Esophagus muscularis mucosa (tissue), 4 donors: ENCODE measurements at regions not wholly inside any gene's neighbourhood (a gene's known extent, or its start where the extent isn't known, plus 50 kb on each side); places are given as distances from the start of the nearest gene placed in this dataset.
A peak's percentile ranks its signal among the peaks of the same experiment; 100 is the strongest.

ENCODE experiments used
- DNase-seq: peaks from one replicate; pipeline ENCODE4 v3.0.0-alpha.2; 2017; ENCODE audit errors: extremely low spot score
- H3K27ac ChIP-seq, 4 donors: fragments of 200-600 bp; sonication (generic); replicated peaks in 1 of 4; 1 replicate in 3 of 4; 2 replicates in 1 of 4; pipeline ENCODE4 v1.5.1; 2016 to 2019; ENCODE audit warnings: mild to moderate bottlenecking in 1 of 4
- H3K27me3 ChIP-seq, 4 donors: fragments of 200-600 bp; sonication (generic); one replicate each; pipeline versions ENCODE4 v1.5.1 to v1.6.0; 2016 to 2019
- H3K36me3 ChIP-seq, 4 donors: fragments of 200-600 bp; sonication (generic); one replicate each; pipeline ENCODE4 v1.5.1; 2016 to 2019
- H3K4me1 ChIP-seq, 4 donors: fragments of 200-600 bp; sonication (generic); one replicate each; pipeline ENCODE4 v1.5.1; 2016 to 2019
- H3K4me3 ChIP-seq, 4 donors: fragments of 200-600 bp; sonication (generic); 1 replicate in 2 of 4; 2 replicates in 2 of 4; pipeline ENCODE4 v1.5.1; 2016 to 2019; ENCODE audit warnings: mild to moderate bottlenecking in 4 of 4, moderate library complexity in 1 of 4
- H3K9me3 ChIP-seq, 4 donors: fragments of 200-600 bp; sonication (generic); 1 replicate in 3 of 4; 2 replicates in 1 of 4; pipeline ENCODE4 v1.5.1; 2016 to 2019
- CTCF ChIP-seq, 3 experiments: fragments of 200-600 bp in 2 of 3; fragments of 450-650 bp in 1 of 3; sonication (generic) in 2 of 3; IDR thresholded peaks; one replicate each; pipeline ENCODE4 v1.5.1; 2017 to 2019; ENCODE audit warnings: antibody characterized with exemption in 3 of 3, mild to moderate bottlenecking in 2 of 3, moderate library complexity in 1 of 3
- EP300 ChIP-seq: sonication (generic); formaldehyde crosslinking; IDR thresholded peaks from one replicate; pipeline ENCODE4 v1.6.1; 2017; ENCODE audit warnings: antibody characterized with exemption
- POLR2A ChIP-seq: fragments of 450-650 bp; IDR thresholded peaks from one replicate; pipeline ENCODE4 v1.6.1; 2017; ENCODE audit warnings: antibody characterized with exemption, moderate library complexity, mild to moderate bottlenecking, low read depth
- POLR2AphosphoS5 ChIP-seq, 2 donors: sonication (generic); formaldehyde crosslinking; IDR thresholded peaks; one replicate each; pipeline ENCODE4 v1.6.1; 2017; ENCODE audit warnings: antibody characterized with exemption in 2 of 2
- WGBS: methylation state at CpG from one replicate; pipeline ENCODE4 v1.1.5; 2018; 5-methylcytosine and 5-hydroxymethylcytosine counted together
- intact Hi-C: fragments of 100-400 bp; cut with DNase I; formaldehyde crosslinking; loops from one replicate; pipeline ENCODE4 v1.15.1; 2023

GRCh38 chr2:121869363-121869762 is 113.9 kb downstream of the TSN start:
- Histone ChIP-seq H3K27ac (no peak overlapping the region), H3K27me3 (no peaks in the 10 kb centered on the region), H3K9me3 (no peaks in the 10 kb centered on the region), H3K4me3 (no peak overlapping the region), H3K4me1 (peaks cover 0 to 4% (median 0%) of the 10 kb centered on the region in 4 donors), H3K36me3 (no peaks in the 10 kb centered on the region)
- intact Hi-C loops, result no loop called here
- 84% methylated on average over 7 of the region's 7 CpGs for WGBS
- TF ChIP-seq POLR2AphosphoS5 (IDR thresholded peaks at IDR 0.05) (no peak), EP300 (no peak), CTCF (IDR thresholded peaks at IDR 0.05) (no peak), POLR2A (no peak)
- no peak for DNase-seq

- no peaks in the 10 kb centered on the region for H3K4me1 ChIP-seq
- no peak for TF ChIP-seq EP300
- no peak for TF ChIP-seq POLR2AphosphoS5 (IDR thresholded peaks at IDR 0.05)
- no peak for TF ChIP-seq POLR2A
- TF ChIP-seq CTCF (IDR thresholded peaks at IDR 0.05), result no peak
- no peak overlapping the region for H3K4me3 ChIP-seq
- no peaks in the 10 kb centered on the region for H3K9me3 ChIP-seq
- 93% methylated on average over 5 of the region's 5 CpGs for WGBS
- no peaks in the 10 kb centered on the region for H3K27me3 ChIP-seq
- H3K27ac ChIP-seq, result no peak overlapping the region
- intact Hi-C loops, result no loop called here
- H3K36me3 ChIP-seq, result no peaks in the 10 kb centered on the region
- DNase-seq, result peak; percentile 77
Observed at GRCh38 chr2:121869873-121870272, 114.4 kb downstream of the TSN start.

- TF ChIP-seq POLR2AphosphoS5 (IDR thresholded peaks at IDR 0.05), result no peak
- no peak for TF ChIP-seq EP300
- TF ChIP-seq POLR2A, result no peak
- no peak for TF ChIP-seq CTCF (IDR thresholded peaks at IDR 0.05)
- WGBS, result 33% methylated on average over 2 of the region's 2 CpGs
- no peaks in the 10 kb centered on the region for H3K36me3 ChIP-seq
- no peak overlapping the region for H3K27ac ChIP-seq
- H3K9me3 ChIP-seq, result no peaks in the 10 kb centered on the region
- intact Hi-C loops, result no loop called here
- DNase-seq, result no peak
- no peak overlapping the region for H3K4me3 ChIP-seq
- H3K27me3 ChIP-seq, result no peaks in the 10 kb centered on the region
- H3K4me1 ChIP-seq, result peaks cover 0 to 3% (median 0%) of the 10 kb centered on the region in 4 donors
Observed at GRCh38 chr2:121872651-121873050, 117.2 kb downstream of the TSN start.

GRCh38 chr2:121873864-121874263 is 118.4 kb downstream of the TSN start:
- TF ChIP-seq POLR2AphosphoS5 (IDR thresholded peaks at IDR 0.05) (no peak), POLR2A (no peak), EP300 (no peak), CTCF (IDR thresholded peaks at IDR 0.05) (no peak)
- Histone ChIP-seq H3K4me3 (no peak overlapping the region), H3K4me1 (peaks cover 0 to 3% (median 0%) of the 10 kb centered on the region in 4 donors), H3K36me3 (no peaks in the 10 kb centered on the region), H3K9me3 (no peaks in the 10 kb centered on the region), H3K27me3 (no peaks in the 10 kb centered on the region), H3K27ac (no peak overlapping the region)
- WGBS, result 92% methylated on average over 5 of the region's 7 CpGs
- DNase-seq, result no peak
- intact Hi-C loops, result no loop called here

GRCh38 chr2:121875585-121876185 is 120.2 kb downstream of the TSN start:
- H3K27ac ChIP-seq, result no peak overlapping the region
- no peaks in the 10 kb centered on the region for H3K27me3 ChIP-seq
- no peaks in the 10 kb centered on the region for H3K9me3 ChIP-seq
- peak; percentile 86 for DNase-seq
- H3K4me1 ChIP-seq, result peaks cover 0 to 3% (median 0%) of the 10 kb centered on the region in 4 donors
- WGBS, result 69% methylated on average over 2 of the region's 2 CpGs
- no peak for TF ChIP-seq EP300
- no peak for TF ChIP-seq CTCF (IDR thresholded peaks at IDR 0.05)
- TF ChIP-seq POLR2A, result no peak
- no peak for TF ChIP-seq POLR2AphosphoS5 (IDR thresholded peaks at IDR 0.05)
- H3K4me3 ChIP-seq, result no peak overlapping the region
- H3K36me3 ChIP-seq, result no peaks in the 10 kb centered on the region
- intact Hi-C loops, result no loop called here
